Upper lobe of right lung (tissue), 1 donor: ENCODE measurements at regions not wholly inside any gene's neighbourhood (a gene's known extent, or its start where the extent isn't known, plus 50 kb on each side); places are given as distances from the start of the nearest gene placed in this dataset.

Experiments used
- ATAC-seq: fragments of 200-7000 bp; cut with Tn5 transposase; one replicate; pipeline ENCODE4 v1.9.1; 2020; ENCODE audit warnings: mild to moderate bottlenecking, moderate library complexity
- DNase-seq: peaks from one replicate; pipeline ENCODE4 v3.0.0-alpha.2; 2020
- H3K27ac ChIP-seq: fragments of 200-600 bp; one replicate; pipeline ENCODE4 v1.8.0; 2022
- H3K27me3 ChIP-seq: fragments of 200-600 bp; one replicate; pipeline ENCODE4 v1.8.0; 2022; ENCODE audit warnings: mild to moderate bottlenecking
- H3K36me3 ChIP-seq: fragments of 200-600 bp; one replicate; pipeline ENCODE4 v1.8.0; 2022
- H3K4me1 ChIP-seq: fragments of 200-600 bp; one replicate; pipeline ENCODE4 v1.8.0; 2022
- H3K4me3 ChIP-seq: fragments of 200-600 bp; one replicate; pipeline ENCODE4 v1.8.0; 2022; ENCODE audit warnings: mild to moderate bottlenecking
- H3K9me3 ChIP-seq: fragments of 200-600 bp; one replicate; pipeline ENCODE4 v1.8.0; 2022
- CTCF ChIP-seq: fragments of 200-600 bp; IDR thresholded peaks from one replicate; pipeline ENCODE4 v1.8.0; 2022; ENCODE audit warnings: antibody characterized with exemption
- intact Hi-C: fragments of 100-400 bp; cut with DNase I; formaldehyde crosslinking; loops from one replicate; pipeline ENCODE4 v1.11.0; 2022
- donor health status: DM: no; HTN: yes; CAD: no; lungs with severe emphysema.

GRCh38 chr1:188904201-188904600 is 1573.5 kb downstream of the BRINP3 start:
- no peak overlapping the region for H3K27ac ChIP-seq
- H3K4me3 ChIP-seq: no peak overlapping the region
- TF ChIP-seq CTCF: no peak
- no peak for ATAC-seq
- intact Hi-C loops: no loop called here
- H3K36me3 ChIP-seq: no peaks in the 10 kb centered on the region
- no peak for DNase-seq
- no peaks in the 10 kb centered on the region for H3K27me3 ChIP-seq
- no peaks in the 10 kb centered on the region for H3K4me1 ChIP-seq
- no peaks in the 10 kb centered on the region for H3K9me3 ChIP-seq

- Histone ChIP-seq H3K36me3 (no peaks in the 10 kb centered on the region), H3K4me3 (no peak overlapping the region), H3K27ac (no peak overlapping the region), H3K4me1 (no peaks in the 10 kb centered on the region), H3K9me3 (no peaks in the 10 kb centered on the region), H3K27me3 (no peaks in the 10 kb centered on the region)
- intact Hi-C loops: no loop called here
- ATAC-seq (no peak), DNase-seq (no peak)
- TF ChIP-seq CTCF: no peak
Measured at GRCh38 chr1:188906921-188907641, 1570.6 kb downstream of the BRINP3 start.

- Histone ChIP-seq H3K4me3 (no peak overlapping the region), H3K4me1 (no peaks in the 10 kb centered on the region), H3K27ac (no peak overlapping the region), H3K27me3 (no peaks in the 10 kb centered on the region), H3K9me3 (no peaks in the 10 kb centered on the region), H3K36me3 (no peaks in the 10 kb centered on the region)
- intact Hi-C loops: no loop called here
- TF ChIP-seq CTCF: no peak
- DNase-seq (no peak), ATAC-seq (no peak)
Measured at GRCh38 chr1:188930382-188930781, 1547.3 kb downstream of the BRINP3 start.

GRCh38 chr1:188931506-188931905 is 1546.2 kb downstream of the BRINP3 start:
- no peak for TF ChIP-seq CTCF
- no peak overlapping the region for H3K4me3 ChIP-seq
- no peak overlapping the region for H3K27ac ChIP-seq
- no peaks in the 10 kb centered on the region for H3K9me3 ChIP-seq
- H3K36me3 ChIP-seq: no peaks in the 10 kb centered on the region
- intact Hi-C loops: no loop called here
- no peaks in the 10 kb centered on the region for H3K27me3 ChIP-seq
- DNase-seq (no peak), ATAC-seq (no peak)
- H3K4me1 ChIP-seq: no peaks in the 10 kb centered on the region

- DNase-seq (no peak), ATAC-seq (peak; percentile 34)
- Histone ChIP-seq H3K9me3 (no peaks in the 10 kb centered on the region), H3K36me3 (no peaks in the 10 kb centered on the region), H3K4me1 (no peaks in the 10 kb centered on the region), H3K4me3 (no peak overlapping the region), H3K27ac (no peak overlapping the region), H3K27me3 (no peaks in the 10 kb centered on the region)
- intact Hi-C loops: no loop called here
- no peak for TF ChIP-seq CTCF
Measured at GRCh38 chr1:188937965-188938551, 1539.6 kb downstream of the BRINP3 start.
